CD4-positive, CD25-positive, alpha-beta regulatory T cell (primary cell): ENCODE measurements at regions not wholly inside any gene's neighbourhood (a gene's known extent, or its start where the extent isn't known, plus 50 kb on each side); places are given as distances from the start of the nearest gene placed in this dataset.

Experiments used
- ATAC-seq, 2 donors: fragments of 150-1000 bp; cut with Tn5 transposase; one replicate each; pipeline ENCODE4 v1.10.0; 2021; ENCODE audit warnings: low read depth in 2 of 2, moderate number of reproducible peaks in 2 of 2, moderate library complexity in 1 of 2
- DNase-seq, 3 donors: peaks; one replicate each; pipeline versions ENCODE4 v3.0.0 to v3.0.0-alpha.2; 2012 to 2022; ENCODE audit warnings: mixed read lengths in 1 of 3
- H3K27ac ChIP-seq: one replicate; pipeline ENCODE4 v1.7.0; 2013; ENCODE audit warnings: mild to moderate bottlenecking, low read length; ENCODE audit not compliant: insufficient read depth, poor library complexity, severe bottlenecking
- H3K27me3 ChIP-seq: one replicate; pipeline ENCODE4 v1.7.0; 2013; ENCODE audit warnings: low read length; ENCODE audit not compliant: control insufficient read depth, insufficient read depth
- H3K36me3 ChIP-seq: one replicate; pipeline ENCODE4 v1.7.0; 2013; ENCODE audit warnings: mild to moderate bottlenecking, low read length, moderate library complexity; ENCODE audit not compliant: control insufficient read depth, insufficient read depth
- H3K4me1 ChIP-seq: 2 replicates; pipeline ENCODE4 v1.7.0; 2013; ENCODE audit warnings: mild to moderate bottlenecking, low read length; ENCODE audit not compliant: insufficient read depth, control insufficient read depth, poor library complexity, severe bottlenecking
- H3K4me3 ChIP-seq: one replicate; pipeline ENCODE4 v1.7.0; 2013; ENCODE audit warnings: low read depth, mild to moderate bottlenecking, low read length, moderate library complexity
- H3K9me3 ChIP-seq, 2 experiments: 1 replicate in 1 of 2; 2 replicates in 1 of 2; pipeline ENCODE4 v1.7.0; 2013; ENCODE audit warnings: low read length in 2 of 2, mild to moderate bottlenecking in 1 of 2, moderate library complexity in 1 of 2; ENCODE audit not compliant: control insufficient read depth in 2 of 2
- H3K27ac Mint-ChIP-seq, 3 donors: one replicate each; pipeline ENCODE4 v1.8.0; 2020 to 2022; ENCODE audit warnings: mild to moderate bottlenecking in 3 of 3, mixed read lengths in 3 of 3, moderate library complexity in 2 of 3
- H3K27me3 Mint-ChIP-seq: one replicate; pipeline ENCODE4 v1.8.0; 2022; ENCODE audit warnings: mild to moderate bottlenecking, mixed read lengths
- H3K36me3 Mint-ChIP-seq: one replicate; pipeline ENCODE4 v1.8.0; 2020; ENCODE audit warnings: mixed read lengths
- H3K4me1 Mint-ChIP-seq, 4 donors: one replicate each; pipeline ENCODE4 v1.8.0; 2020 to 2022; ENCODE audit warnings: mixed read lengths in 4 of 4, mild to moderate bottlenecking in 1 of 4
- H3K4me3 Mint-ChIP-seq, 4 donors: one replicate each; pipeline ENCODE4 v1.8.0; 2020 to 2022; ENCODE audit warnings: mild to moderate bottlenecking in 4 of 4, mixed read lengths in 4 of 4, moderate library complexity in 3 of 4
- H3K9me3 Mint-ChIP-seq, 7 donors: one replicate each; pipeline ENCODE4 v1.8.0; 2020 to 2022; ENCODE audit warnings: mixed read lengths in 7 of 7, mild to moderate bottlenecking in 3 of 7, moderate library complexity in 2 of 7

DNA sequence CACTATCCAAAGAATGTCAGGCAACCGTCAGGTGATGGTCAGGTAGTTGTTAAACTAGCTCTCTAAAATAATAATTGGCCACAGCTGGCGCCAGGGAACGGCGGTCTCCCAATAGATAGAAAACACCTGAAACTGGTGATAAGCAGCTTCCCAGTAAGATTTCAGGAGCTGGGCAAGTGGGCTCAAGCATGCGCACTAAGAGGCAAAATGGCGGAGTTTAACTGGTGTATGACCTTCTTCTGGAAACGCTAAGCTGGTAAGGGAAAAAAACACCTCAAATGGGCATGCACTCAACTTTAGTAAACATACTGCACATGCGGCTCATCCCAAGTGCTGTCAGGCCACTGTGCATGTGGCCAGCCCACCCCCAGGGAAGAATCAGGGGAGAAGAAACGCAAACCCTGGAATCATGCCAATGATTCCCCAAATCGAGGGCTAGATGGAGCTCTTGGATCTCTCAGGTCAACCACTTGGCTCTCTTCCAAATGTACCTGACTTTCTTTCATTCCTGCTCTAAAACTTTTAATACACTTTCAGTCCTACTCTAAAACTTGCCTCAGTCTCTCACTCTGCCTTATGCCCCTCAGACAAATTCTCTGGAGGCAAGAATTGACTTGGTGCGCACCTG is 195.0 kb downstream of the ZNF621 start:
- H3K27me3 Mint-ChIP-seq: no peaks in the 10 kb centered on the region
- Histone ChIP-seq H3K27ac (no peak overlapping the region), H3K9me3 (no peaks in the 10 kb centered on the region), H3K4me1 (no peaks in the 10 kb centered on the region), H3K27me3 (no peaks in the 10 kb centered on the region), H3K36me3 (no peaks in the 10 kb centered on the region), H3K4me3 (no peak overlapping the region)
- peaks cover 0 to 3% (median 0%) of the 10 kb centered on the region in 4 donors for H3K4me1 Mint-ChIP-seq
- H3K27ac Mint-ChIP-seq: no peak overlapping the region
- no peak for ATAC-seq
- H3K9me3 Mint-ChIP-seq: peaks cover 0 to 3% (median 0%) of the 10 kb centered on the region in 7 donors
- H3K36me3 Mint-ChIP-seq: no peaks in the 10 kb centered on the region
- no peak for DNase-seq
- peak overlapping the region in 1 of 4 donors; percentile 62 for H3K4me3 Mint-ChIP-seq

- Mint-ChIP-seq H3K27me3 (no peaks in the 10 kb centered on the region), H3K27ac (no peak overlapping the region), H3K4me1 (no peaks in the 10 kb centered on the region), H3K9me3 (peaks cover 0 to under 1% (median 0%) of the 10 kb centered on the region in 7 donors), H3K36me3 (no peaks in the 10 kb centered on the region), H3K4me3 (peak overlapping the region in 1 of 4 donors; percentile 62)
- Histone ChIP-seq H3K9me3 (no peaks in the 10 kb centered on the region), H3K27ac (no peak overlapping the region), H3K4me3 (no peak overlapping the region), H3K36me3 (no peaks in the 10 kb centered on the region), H3K4me1 (no peaks in the 10 kb centered on the region), H3K27me3 (no peaks in the 10 kb centered on the region)
- no peak for ATAC-seq
- DNase-seq: no peak
These were observed 195.6 kb downstream of the ZNF621 start for GRCh38 chr3:40720341-40720740.

GRCh38 chr3:40720863-40721262 is 196.1 kb downstream of the ZNF621 start:
- no peak overlapping the region for H3K27ac ChIP-seq
- ATAC-seq: no peak
- no peaks in the 10 kb centered on the region for H3K9me3 Mint-ChIP-seq

DNA sequence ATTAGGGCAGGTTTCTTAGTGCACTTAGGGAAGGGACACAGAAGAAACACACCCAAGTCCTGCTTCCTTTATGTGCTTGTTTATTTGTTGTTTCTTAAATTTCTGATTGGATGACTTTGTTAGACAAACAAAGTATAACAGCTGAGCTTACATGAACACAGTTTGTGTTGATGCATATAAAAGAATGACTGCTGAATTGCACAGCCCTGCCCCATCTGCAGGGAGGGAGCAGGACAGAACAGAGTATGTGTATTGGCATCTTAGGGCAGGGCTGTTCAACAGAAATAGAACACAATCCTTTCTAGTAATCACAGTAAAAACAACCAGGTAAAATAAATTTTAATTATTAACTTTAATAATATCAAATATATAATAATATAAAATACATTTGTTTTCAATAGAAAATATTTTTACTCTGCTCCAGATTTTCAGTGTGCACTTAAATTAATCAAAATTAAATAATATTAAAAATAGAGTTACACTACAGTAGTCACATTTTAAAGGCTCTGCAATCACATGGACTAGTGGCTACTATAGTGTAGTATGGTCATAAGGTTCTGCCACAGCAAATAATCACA is 198.4 kb downstream of the ZNF621 start:
- Histone ChIP-seq H3K27ac (no peak overlapping the region), H3K27me3 (no peaks in the 10 kb centered on the region), H3K4me3 (no peak overlapping the region), H3K36me3 (no peaks in the 10 kb centered on the region), H3K4me1 (no peaks in the 10 kb centered on the region), H3K9me3 (peaks cover 0 to under 1% of the 10 kb centered on the region in 2 experiments)
- no peak for DNase-seq
- Mint-ChIP-seq H3K27ac (no peak overlapping the region), H3K4me3 (no peak overlapping the region), H3K4me1 (no peaks in the 10 kb centered on the region), H3K9me3 (peaks cover 0 to 1% (median 0%) of the 10 kb centered on the region in 7 donors), H3K36me3 (no peaks in the 10 kb centered on the region), H3K27me3 (no peaks in the 10 kb centered on the region)
- ATAC-seq: no peak

More at GRCh38 chr3:40720863-40721262, 196.1 kb downstream of the ZNF621 start:
- Mint-ChIP-seq H3K4me3 (no peak overlapping the region), H3K4me1 (no peaks in the 10 kb centered on the region), H3K36me3 (no peaks in the 10 kb centered on the region), H3K27me3 (no peaks in the 10 kb centered on the region), H3K27ac (no peak overlapping the region)
- Histone ChIP-seq H3K4me1 (no peaks in the 10 kb centered on the region), H3K36me3 (no peaks in the 10 kb centered on the region), H3K9me3 (no peaks in the 10 kb centered on the region), H3K4me3 (no peak overlapping the region), H3K27me3 (no peaks in the 10 kb centered on the region)
- DNase-seq: no peak

GRCh38 chr3:40725031-40725430 is 200.3 kb downstream of the ZNF621 start:
- Mint-ChIP-seq H3K27ac (no peak overlapping the region), H3K36me3 (no peaks in the 10 kb centered on the region), H3K4me1 (no peaks in the 10 kb centered on the region), H3K9me3 (peaks cover 0 to 9% (median 2%) of the 10 kb centered on the region in 7 donors), H3K27me3 (no peaks in the 10 kb centered on the region), H3K4me3 (no peak overlapping the region)
- Histone ChIP-seq H3K9me3 (peaks cover 0 to 4% of the 10 kb centered on the region in 2 experiments), H3K36me3 (no peaks in the 10 kb centered on the region), H3K4me3 (no peak overlapping the region), H3K4me1 (no peaks in the 10 kb centered on the region), H3K27ac (no peak overlapping the region), H3K27me3 (no peaks in the 10 kb centered on the region)
- no peak for DNase-seq
- ATAC-seq: no peak

- Histone ChIP-seq H3K4me1 (no peaks in the 10 kb centered on the region), H3K27me3 (no peaks in the 10 kb centered on the region), H3K9me3 (peaks cover 0 to 9% of the 10 kb centered on the region in 2 experiments), H3K4me3 (no peak overlapping the region), H3K27ac (no peak overlapping the region), H3K36me3 (no peaks in the 10 kb centered on the region)
- no peak overlapping the region for H3K4me3 Mint-ChIP-seq
- ATAC-seq: no peak
- H3K27me3 Mint-ChIP-seq: no peaks in the 10 kb centered on the region
- H3K27ac Mint-ChIP-seq: no peak overlapping the region
- H3K4me1 Mint-ChIP-seq: no peaks in the 10 kb centered on the region
- H3K9me3 Mint-ChIP-seq: peaks cover 0 to 31% (median 6%) of the 10 kb centered on the region in 7 donors
- no peaks in the 10 kb centered on the region for H3K36me3 Mint-ChIP-seq
- no peak for DNase-seq
These were observed 206.7 kb downstream of the ZNF621 start for GRCh38 chr3:40731445-40731844.

GRCh38 chr3:40736943-40737342 is 212.2 kb downstream of the ZNF621 start:
- H3K27me3 ChIP-seq: no peaks in the 10 kb centered on the region
- no peak overlapping the region for H3K27ac ChIP-seq
- H3K9me3 ChIP-seq: no peaks in the 10 kb centered on the region
- H3K27ac Mint-ChIP-seq: no peak overlapping the region
- ATAC-seq (no peak), DNase-seq (no peak)
- no peaks in the 10 kb centered on the region for H3K36me3 Mint-ChIP-seq
- no peak overlapping the region for H3K4me3 ChIP-seq
- no peaks in the 10 kb centered on the region for H3K36me3 ChIP-seq
- H3K4me1 Mint-ChIP-seq: no peaks in the 10 kb centered on the region
- H3K4me1 ChIP-seq: no peaks in the 10 kb centered on the region
- no peaks in the 10 kb centered on the region for H3K27me3 Mint-ChIP-seq
- H3K9me3 Mint-ChIP-seq: peaks cover 0 to 7% (median 0%) of the 10 kb centered on the region in 7 donors
- H3K4me3 Mint-ChIP-seq: no peak overlapping the region

GRCh38 chr3:40737343-40737742 is 212.6 kb downstream of the ZNF621 start:
- H3K4me1 ChIP-seq: no peaks in the 10 kb centered on the region
- H3K4me3 ChIP-seq: no peak overlapping the region
- peaks cover 0 to 7% (median 0%) of the 10 kb centered on the region in 7 donors for H3K9me3 Mint-ChIP-seq
- H3K27me3 Mint-ChIP-seq: no peaks in the 10 kb centered on the region
- no peaks in the 10 kb centered on the region for H3K4me1 Mint-ChIP-seq
- H3K27ac ChIP-seq: no peak overlapping the region
- H3K9me3 ChIP-seq: no peaks in the 10 kb centered on the region
- no peak for ATAC-seq
- no peaks in the 10 kb centered on the region for H3K27me3 ChIP-seq
- no peaks in the 10 kb centered on the region for H3K36me3 Mint-ChIP-seq
- H3K36me3 ChIP-seq: no peaks in the 10 kb centered on the region
- no peak overlapping the region for H3K4me3 Mint-ChIP-seq
- H3K27ac Mint-ChIP-seq: no peak overlapping the region
- DNase-seq: no peak
